HPDE6-E6E7 (cell line): ENCODE measurements at regions not wholly inside any gene's neighbourhood (a gene's known extent, or its start where the extent isn't known, plus 50 kb on each side); places are given as distances from the start of the nearest gene placed in this dataset.
A peak's percentile ranks its signal among the peaks of the same experiment; 100 is the strongest.
"Not testable (repeated sequence)": the region's sequence is repeated elsewhere in the genome, so short reads cannot be mapped to it uniquely, and the experiment has no call there.

ENCODE experiments used
- DNase-seq: peaks from one replicate; pipeline ENCODE4 v3.0.0; 2011; ENCODE audit warnings: missing footprints; ENCODE audit errors: extremely low spot score

- DNase-seq, result not testable (repeated sequence)
Measured at GRCh38 chrX:107296184-107296583, 89.8 kb downstream of the DNAAF6 start.

GRCh38 chrX:107298276-107298675 lies 91.9 kb downstream of the DNAAF6 start:
- DNase-seq, result no peak

GRCh38 chrX:107301253-107301652 lies 94.8 kb downstream of the DNAAF6 start:
- no peak for DNase-seq

GRCh38 chrX:107304141-107304540 lies 97.7 kb downstream of the DNAAF6 start:
- no peak for DNase-seq

GRCh38 chrX:107323786-107324492 lies 117.5 kb downstream of the DNAAF6 start:
- DNase-seq, result no peak

- peak; percentile 1 for DNase-seq
Measured at GRCh38 chrX:107324493-107325310, 118.3 kb downstream of the DNAAF6 start.

- no peak for DNase-seq
Measured at GRCh38 chrX:107325467-107325866, 119.1 kb downstream of the DNAAF6 start.

GRCh38 chrX:107348051-107348450 lies 101.4 kb upstream of the FRMPD3 start:
- no peak for DNase-seq

GRCh38 chrX:107348990-107349389 lies 100.5 kb upstream of the FRMPD3 start:
- no peak for DNase-seq

GRCh38 chrX:107355533-107355932 lies 93.9 kb upstream of the FRMPD3 start:
- DNase-seq, result no peak

- DNase-seq, result no peak
Measured at GRCh38 chrX:107360788-107361360, 88.6 kb upstream of the FRMPD3 start.

- not testable (repeated sequence) for DNase-seq
Measured at GRCh38 chrX:107370185-107370584, 79.3 kb upstream of the FRMPD3 start.

GRCh38 chrX:107374132-107374531 lies 75.3 kb upstream of the FRMPD3 start:
- DNase-seq, result no peak

GRCh38 chrX:107374831-107375230 lies 74.6 kb upstream of the FRMPD3 start:
- no peak for DNase-seq

GRCh38 chrX:107376186-107376585 lies 73.3 kb upstream of the FRMPD3 start:
- DNase-seq, result not testable (repeated sequence)

- DNase-seq, result no peak
Measured at GRCh38 chrX:107384397-107385105, 64.9 kb upstream of the FRMPD3 start.

- no peak for DNase-seq
Measured at GRCh38 chrX:107389726-107390125, 59.7 kb upstream of the FRMPD3 start.

GRCh38 chrX:107393656-107394055 lies 55.8 kb upstream of the FRMPD3 start:
- not testable (repeated sequence) for DNase-seq

GRCh38 chrX:107396235-107396634 lies 53.2 kb upstream of the FRMPD3 start:
- DNase-seq, result no peak

- no peak for DNase-seq
Measured at GRCh38 chrX:107396783-107397182, 52.7 kb upstream of the FRMPD3 start.

- DNase-seq, result no peak
Measured at GRCh38 chrX:107398115-107398514, 51.3 kb upstream of the FRMPD3 start.
